Transverse colon (tissue), 4 donors: ENCODE measurements at regions not wholly inside any gene's neighbourhood (a gene's known extent, or its start where the extent isn't known, plus 50 kb on each side); places are given as distances from the start of the nearest gene placed in this dataset.

Experiments used
- DNase-seq: peaks from one replicate; pipeline ENCODE4 v3.0.0-alpha.2; 2019
- H3K27ac ChIP-seq, 4 donors: fragments of 200-600 bp; sonication (generic); 2 replicates each; pipeline ENCODE4 v1.5.1; 2016 to 2018; ENCODE audit warnings: inconsistent platforms in 4 of 4
- H3K27me3 ChIP-seq: fragments of 200-600 bp; sonication (generic); 2 replicates; pipeline ENCODE4 v1.5.1; 2017; ENCODE audit warnings: inconsistent platforms
- H3K36me3 ChIP-seq, 4 donors: fragments of 200-600 bp; sonication (generic); 2 replicates each; pipeline ENCODE4 v1.5.1; 2017 to 2019; ENCODE audit warnings: inconsistent platforms in 4 of 4
- H3K4me1 ChIP-seq, 4 donors: fragments of 200-600 bp; sonication (generic); 2 replicates each; pipeline ENCODE4 v1.5.1; 2017 to 2020; ENCODE audit warnings: inconsistent platforms in 4 of 4
- H3K4me3 ChIP-seq, 4 donors: fragments of 200-600 bp; sonication (generic); 1 replicate in 1 of 4; 2 replicates in 3 of 4; pipeline versions ENCODE4 v1.5.1 to v1.6.1; 2017 to 2019; ENCODE audit warnings: inconsistent platforms in 4 of 4
- H3K9me3 ChIP-seq, 2 donors: fragments of 200-600 bp; sonication (generic); 2 replicates each; pipeline ENCODE4 v1.5.1; 2017 to 2019; ENCODE audit warnings: inconsistent platforms in 2 of 2
- EP300 ChIP-seq: sonication (generic); formaldehyde crosslinking; IDR thresholded peaks from one replicate; pipeline ENCODE4 v1.6.1; 2017; ENCODE audit warnings: antibody characterized with exemption, low read depth
- POLR2A ChIP-seq: fragments of 450-650 bp; IDR thresholded peaks from one replicate; pipeline ENCODE4 v1.6.1; 2016; ENCODE audit warnings: antibody characterized with exemption, mild to moderate bottlenecking, moderate library complexity
- POLR2AphosphoS5 ChIP-seq, 3 donors: sonication (generic); formaldehyde crosslinking; IDR thresholded peaks; one replicate each; pipeline ENCODE4 v1.6.1; 2016; ENCODE audit warnings: antibody characterized with exemption in 3 of 3
- WGBS, 2 donors: methylation state at CpG; one replicate each; pipeline ENCODE4 v1.1.5; 2018; ENCODE audit warnings: low coverage in 1 of 2; 5-methylcytosine and 5-hydroxymethylcytosine counted together
- in situ Hi-C, 4 donors: fragments of 200-750 bp; cut with MboI; loops; one replicate each; pipeline versions ENCODE4 v1.15.0 to v1.15.1; 2017; ENCODE audit warnings: low sequenced_read_pairs in 3 of 4, low pct_ligation_motif_present in 1 of 4, low pct_unique_long_range_greater_than_20kb in 1 of 4
- intact Hi-C: fragments of 100-400 bp; cut with DNase I; formaldehyde crosslinking; loops from one replicate; pipeline ENCODE4 v1.15.1; 2023; ENCODE audit warnings: low total_unique reads
- TF ChIP-seq, protein P1 (sequence below), 5 experiments: fragments of 200-600 bp in 3 of 5; fragments of 450-650 bp in 2 of 5; sonication (generic) in 3 of 5; IDR thresholded peaks; 1 replicate in 2 of 5; 2 replicates in 3 of 5; pipeline ENCODE4 v1.5.1; 2016 to 2017; ENCODE audit warnings: antibody characterized with exemption in 5 of 5, inconsistent platforms in 3 of 5, mild to moderate bottlenecking in 2 of 5, moderate library complexity in 1 of 5

DNA sequence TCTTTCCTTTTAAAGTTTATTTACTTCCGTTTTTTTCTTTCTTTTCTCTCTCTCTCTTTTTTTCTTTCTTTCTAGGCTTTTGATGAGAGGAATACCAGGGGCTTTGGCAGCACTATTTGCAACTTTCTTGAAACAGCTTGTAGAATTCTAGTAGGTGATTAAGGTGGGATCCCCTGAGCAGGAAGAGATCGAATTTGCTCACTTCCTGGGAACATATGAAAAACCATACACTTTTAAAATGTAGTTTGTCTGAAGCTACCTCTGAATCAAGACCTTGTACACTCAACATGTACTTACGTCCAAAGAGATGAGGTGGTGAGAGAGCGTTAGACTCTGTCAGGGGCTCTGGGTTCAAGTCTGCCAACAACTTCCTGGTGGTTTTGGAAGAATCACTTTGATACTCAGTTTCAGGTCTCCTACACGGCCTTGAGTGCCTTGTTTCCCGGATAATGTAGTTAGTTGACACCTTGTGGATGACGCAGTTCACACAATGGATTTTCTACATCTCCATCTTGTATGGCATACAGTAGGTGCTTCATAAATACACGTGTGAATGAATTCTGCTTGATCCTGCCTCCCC, 229.1 kb downstream of the MYCN start:
- in situ Hi-C loops, result no loop called here
- Histone ChIP-seq H3K27ac (no peak overlapping the region), H3K4me3 (no peak overlapping the region), H3K27me3 (no peaks in the 10 kb centered on the region), H3K36me3 (no peaks in the 10 kb centered on the region), H3K4me1 (no peaks in the 10 kb centered on the region), H3K9me3 (no peaks in the 10 kb centered on the region)
- DNase-seq, result no peak
- WGBS, 2 donors, result 87% methylated on average over 7 to 8 of the region's 8 CpGs
- intact Hi-C loops, result loop anchor here (10.0 kb wide), 1 partner anchor 525 kb away; no protein-coding TSS in a partner anchor
- TF ChIP-seq, protein P1, sequence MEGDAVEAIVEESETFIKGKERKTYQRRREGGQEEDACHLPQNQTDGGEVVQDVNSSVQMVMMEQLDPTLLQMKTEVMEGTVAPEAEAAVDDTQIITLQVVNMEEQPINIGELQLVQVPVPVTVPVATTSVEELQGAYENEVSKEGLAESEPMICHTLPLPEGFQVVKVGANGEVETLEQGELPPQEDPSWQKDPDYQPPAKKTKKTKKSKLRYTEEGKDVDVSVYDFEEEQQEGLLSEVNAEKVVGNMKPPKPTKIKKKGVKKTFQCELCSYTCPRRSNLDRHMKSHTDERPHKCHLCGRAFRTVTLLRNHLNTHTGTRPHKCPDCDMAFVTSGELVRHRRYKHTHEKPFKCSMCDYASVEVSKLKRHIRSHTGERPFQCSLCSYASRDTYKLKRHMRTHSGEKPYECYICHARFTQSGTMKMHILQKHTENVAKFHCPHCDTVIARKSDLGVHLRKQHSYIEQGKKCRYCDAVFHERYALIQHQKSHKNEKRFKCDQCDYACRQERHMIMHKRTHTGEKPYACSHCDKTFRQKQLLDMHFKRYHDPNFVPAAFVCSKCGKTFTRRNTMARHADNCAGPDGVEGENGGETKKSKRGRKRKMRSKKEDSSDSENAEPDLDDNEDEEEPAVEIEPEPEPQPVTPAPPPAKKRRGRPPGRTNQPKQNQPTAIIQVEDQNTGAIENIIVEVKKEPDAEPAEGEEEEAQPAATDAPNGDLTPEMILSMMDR (IDR thresholded peaks at IDR 0.05), result no peak
- TF ChIP-seq POLR2AphosphoS5 (IDR thresholded peaks at IDR 0.05) (no peak), POLR2A (no peak), EP300 (no peak)

DNA sequence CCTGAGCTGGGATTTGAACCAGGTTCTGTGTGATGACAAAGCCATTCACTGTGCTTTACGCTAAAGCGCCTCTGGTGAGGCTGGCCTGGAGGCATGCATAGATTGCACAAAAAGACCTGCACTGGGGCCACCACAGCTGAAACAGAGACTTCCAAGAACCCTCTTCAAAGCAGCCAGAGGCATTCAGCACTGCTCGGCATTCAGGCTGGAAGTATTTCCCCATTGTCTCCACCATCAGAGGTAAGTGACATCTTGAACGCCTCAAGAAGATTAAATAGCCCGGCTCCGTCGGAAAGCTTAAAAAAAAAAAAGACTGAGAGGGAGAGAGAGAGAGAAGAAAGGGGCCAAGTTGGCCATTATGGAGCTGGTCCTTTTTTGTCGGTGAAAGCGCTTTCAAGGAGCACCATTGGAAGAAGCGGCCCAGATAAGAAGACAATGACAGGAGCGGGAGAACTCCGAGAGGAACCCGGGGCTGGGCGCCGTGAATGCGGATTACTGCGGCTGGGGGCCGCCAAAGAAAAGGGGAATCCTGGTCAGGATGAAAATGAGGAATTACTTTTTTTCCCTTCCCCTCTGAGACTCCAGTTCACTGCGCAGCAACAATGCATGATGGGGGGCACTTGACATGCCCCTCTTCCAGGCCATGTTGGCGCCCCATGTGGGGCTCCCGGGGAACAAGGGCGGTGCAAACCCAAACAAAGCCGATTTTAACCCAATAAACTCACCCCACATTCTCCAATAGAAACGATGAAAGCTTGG, 228.3 kb downstream of the MYCN start:
- no peaks in the 10 kb centered on the region for H3K9me3 ChIP-seq
- in situ Hi-C loops (no loop called here), intact Hi-C loops (loop anchor here (10.0 kb wide), 1 partner anchor 524 kb away; no protein-coding TSS in a partner anchor)
- no peaks in the 10 kb centered on the region for H3K4me1 ChIP-seq
- no peak overlapping the region for H3K4me3 ChIP-seq
- 89% methylated on average over 22 to 24 of the region's 24 CpGs for WGBS, 2 donors
- no peaks in the 10 kb centered on the region for H3K27me3 ChIP-seq
- no peak for DNase-seq
- H3K36me3 ChIP-seq, result no peaks in the 10 kb centered on the region
- no peak for TF ChIP-seq POLR2AphosphoS5 (IDR thresholded peaks at IDR 0.05)
- no peak overlapping the region for H3K27ac ChIP-seq

DNA sequence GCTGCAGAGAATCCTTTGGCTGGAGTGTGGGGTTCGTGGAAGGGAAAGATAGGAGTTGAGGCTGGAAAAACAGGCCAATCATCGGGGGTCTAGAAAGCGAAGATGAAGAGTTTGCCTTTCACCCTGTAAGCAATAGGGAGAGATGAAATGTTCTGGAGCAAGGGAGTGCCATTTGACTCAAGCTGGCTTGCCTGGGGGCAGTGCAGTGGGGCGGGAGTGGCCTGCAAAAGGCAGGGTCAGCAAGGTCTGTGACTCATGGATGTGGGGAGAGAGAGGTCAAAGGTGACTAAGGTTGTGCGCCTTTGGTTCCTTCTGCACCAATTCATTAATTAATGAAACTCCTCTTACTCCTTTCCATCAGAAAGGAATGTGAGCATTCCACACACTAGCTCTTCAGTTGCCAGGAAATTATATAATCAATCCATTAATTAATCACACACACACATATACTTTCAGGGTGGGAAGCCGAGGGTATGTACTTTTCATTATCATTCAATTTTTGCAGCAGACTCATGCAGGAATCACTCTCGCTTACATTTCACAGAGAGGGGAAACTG, 227.6 kb downstream of the MYCN start:
- WGBS, 2 donors, result 82 to 89% methylated on average over 5 to 7 of the region's 7 CpGs
- Histone ChIP-seq H3K27me3 (no peaks in the 10 kb centered on the region), H3K9me3 (no peaks in the 10 kb centered on the region), H3K4me3 (no peak overlapping the region), H3K36me3 (no peaks in the 10 kb centered on the region), H3K27ac (no peak overlapping the region), H3K4me1 (no peaks in the 10 kb centered on the region)
- in situ Hi-C loops, result no loop called here
- intact Hi-C loops, result loop anchor here (10.0 kb wide), 1 partner anchor 523 kb away; no protein-coding TSS in a partner anchor
- TF ChIP-seq POLR2A (no peak), POLR2AphosphoS5 (IDR thresholded peaks at IDR 0.05) (no peak)
- TF ChIP-seq, protein P1 (IDR thresholded peaks at IDR 0.05), result no peak
- DNase-seq, result no peak

DNA sequence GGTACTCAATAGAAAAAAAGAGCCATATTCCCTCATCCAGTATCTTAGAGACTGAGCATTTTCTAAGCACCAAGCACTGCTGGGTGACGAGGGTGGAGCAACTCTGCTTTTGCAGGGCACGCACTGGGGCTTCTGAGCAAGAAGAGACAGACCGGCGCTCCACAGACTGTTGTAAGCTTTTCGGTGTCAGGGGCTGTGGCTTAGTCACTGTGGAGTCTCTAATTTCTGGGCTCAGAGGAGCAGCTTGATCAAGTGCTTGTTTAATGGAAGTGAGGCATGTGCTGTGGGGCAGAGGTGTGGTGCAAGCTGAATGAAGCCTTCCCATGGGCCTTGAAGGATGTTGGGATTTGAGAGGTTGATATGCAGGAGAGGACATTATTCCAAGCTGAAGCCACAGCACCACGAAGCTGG, 227.1 kb downstream of the MYCN start:
- 87 to 96% methylated on average over 5 to 6 of the region's 6 CpGs for WGBS, 2 donors
- no peaks in the 10 kb centered on the region for H3K27me3 ChIP-seq
- H3K4me3 ChIP-seq, result no peak overlapping the region
- H3K9me3 ChIP-seq, result no peaks in the 10 kb centered on the region
- DNase-seq, result no peak
- in situ Hi-C loops (no loop called here), intact Hi-C loops (loop anchor here (10.0 kb wide), 1 partner anchor 523 kb away; no protein-coding TSS in a partner anchor)
- no peak overlapping the region for H3K27ac ChIP-seq
- TF ChIP-seq POLR2A, result no peak
- no peaks in the 10 kb centered on the region for H3K36me3 ChIP-seq
- H3K4me1 ChIP-seq, result no peaks in the 10 kb centered on the region

DNA sequence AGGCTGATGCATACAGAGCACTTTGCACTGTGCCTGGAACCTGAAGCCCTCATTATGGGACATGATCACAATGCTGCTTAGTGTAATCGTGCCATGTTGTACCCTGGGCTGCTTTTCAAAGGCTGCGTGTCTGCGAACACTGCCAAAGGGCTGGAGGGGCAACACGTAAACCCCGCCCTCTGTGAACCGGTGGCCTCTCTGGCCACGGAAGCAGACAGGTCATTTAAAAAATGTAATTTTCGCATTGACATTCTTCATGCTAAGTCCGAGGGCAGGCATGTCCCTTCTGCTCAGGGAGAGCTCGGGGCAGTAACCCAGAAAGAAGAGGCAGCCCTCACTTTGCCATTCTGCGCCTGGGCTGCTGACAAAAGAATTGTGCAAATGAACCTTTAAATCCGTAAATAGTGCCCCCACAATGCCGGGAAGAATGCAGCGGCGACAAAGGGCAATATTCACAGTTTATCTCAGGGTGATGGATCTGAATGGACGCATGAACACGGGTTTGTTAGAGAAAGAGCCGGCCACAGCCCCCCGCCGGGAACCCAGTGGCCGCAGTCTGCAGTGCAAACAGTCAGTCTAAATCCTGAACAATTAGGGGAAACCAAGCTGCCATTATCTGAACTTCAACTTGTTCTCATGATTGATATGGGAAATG, 226.1 kb downstream of the MYCN start:
- WGBS, 2 donors, result 67 to 77% methylated on average over 3 to 21 of the region's 21 CpGs
- H3K36me3 ChIP-seq, result no peaks in the 10 kb centered on the region
- H3K4me3 ChIP-seq, result no peak overlapping the region
- in situ Hi-C loops, result no loop called here
- H3K27ac ChIP-seq, result no peak overlapping the region
- DNase-seq, result no peak
- H3K27me3 ChIP-seq, result no peaks in the 10 kb centered on the region
- intact Hi-C loops, result loop anchor here (10.0 kb wide), 1 partner anchor 522 kb away; no protein-coding TSS in a partner anchor
- TF ChIP-seq POLR2AphosphoS5 (IDR thresholded peaks at IDR 0.05), result no peak
- no peak for TF ChIP-seq POLR2A
- no peak for TF ChIP-seq EP300
- TF ChIP-seq, protein P1 (IDR thresholded peaks at IDR 0.05), result no peak
- no peaks in the 10 kb centered on the region for H3K4me1 ChIP-seq
- no peaks in the 10 kb centered on the region for H3K9me3 ChIP-seq
